GM12878 (cell line): ENCODE measurements at regions not wholly inside any gene's neighbourhood (a gene's known extent, or its start where the extent isn't known, plus 50 kb on each side); places are given as distances from the start of the nearest gene placed in this dataset.
"Not testable (repeated sequence)": the region's sequence is repeated elsewhere in the genome, so short reads cannot be mapped to it uniquely, and the experiment has no call there.

ENCODE experiments used
- ATAC-seq: fragments of 200-7000 bp; cut with Tn5 transposase; 3 replicates; pipeline ENCODE4 v1.9.1; 2020; ENCODE audit warnings: mild to moderate bottlenecking, moderate library complexity
- BruUV-seq: library from RNA; stranded (reverse); fragments of 400-500 nt; replicated peaks from 2 replicates; lab custom pipeline; 2021; lab: Mats Ljungman, UMichigan
- CTCF ChIA-PET: fragments of 300-600 bp; sonication (Branson Sonifier 250); formaldehyde crosslinking; extraction: SDS; loops from one replicate; lab custom pipeline; 2021; ENCODE audit warnings: inconsistent platforms; lab: Yijun Ruan, JAX
- POLR2A ChIA-PET: fragments of 350-600 bp; formaldehyde crosslinking; extraction: SDS; loops from one replicate; lab custom pipeline; 2021; ENCODE audit warnings: inconsistent platforms; lab: Charles Lee
- RAD21 ChIA-PET: fragments of 300-600 bp; sonication (Branson Sonifier 250); formaldehyde crosslinking; loops from one replicate; lab custom pipeline; 2023; ENCODE audit warnings: antibody characterized with exemption; ENCODE audit not compliant: unreplicated experiment; lab: Charles Lee
- SMC1A ChIA-PET: fragments of 300-600 bp; sonication (Branson Sonifier 250); formaldehyde crosslinking; loops from one replicate; lab custom pipeline; 2023; ENCODE audit not compliant: unreplicated experiment, uncharacterized antibody; lab: Charles Lee
- DNase-seq: peaks from one replicate; pipeline ENCODE4 v3.0.0-alpha.2; 2011; ENCODE audit warnings: low read depth, low spot score
- FAIRE-seq: peaks from 3 replicates; lab custom pipeline; 2011; peaks lifted over from hg19 to GRCh38; lab: Jason Lieb, UNC
- H2AFZ ChIP-seq: 2 replicates; pipeline ENCODE4 v1.6.0; 2011; ENCODE audit warnings: low read depth, low read length, control low read depth; ENCODE audit not compliant: control insufficient read depth
- H3K27ac ChIP-seq: 2 replicates; pipeline ENCODE4 v1.5.1; 2011; ENCODE audit warnings: control low read depth; ENCODE audit not compliant: control insufficient read depth, insufficient read depth
- H3K27me3 ChIP-seq, 2 experiments: replicated peaks in 1 of 2; 2 replicates each; pipeline versions ENCODE4 v1.6.0 to v1.6.1; 2011; ENCODE audit warnings: low read length in 1 of 2; ENCODE audit not compliant: control insufficient read depth in 2 of 2, insufficient read depth in 2 of 2
- H3K36me3 ChIP-seq, 2 experiments: 2 replicates each; pipeline ENCODE4 v1.5.1; 2011; ENCODE audit warnings: low read length in 1 of 2; ENCODE audit not compliant: control insufficient read depth in 2 of 2, insufficient read depth in 2 of 2
- H3K4me1 ChIP-seq: 2 replicates; pipeline ENCODE4 v1.6.1; 2011; ENCODE audit warnings: mild to moderate bottlenecking, low read length, moderate library complexity, mixed read lengths; ENCODE audit not compliant: control insufficient read depth, insufficient read depth
- H3K4me2 ChIP-seq: 2 replicates; pipeline ENCODE4 v1.6.0; 2011; ENCODE audit warnings: control low read depth; ENCODE audit not compliant: control insufficient read depth, insufficient read depth
- H3K4me3 ChIP-seq: fragments of 200-600 bp; sonication (generic); 2 replicates; pipeline ENCODE4 v1.5.1; 2016
- H3K79me2 ChIP-seq: 2 replicates; pipeline ENCODE4 v1.6.0; 2011; ENCODE audit warnings: low read length; ENCODE audit not compliant: control insufficient read depth, insufficient read depth
- H3K9ac ChIP-seq: 2 replicates; pipeline ENCODE4 v1.8.0; 2011; ENCODE audit warnings: low read length, control low read depth, mixed read lengths; ENCODE audit not compliant: control insufficient read depth, insufficient read depth
- H3K9me3 ChIP-seq: replicated peaks from 3 replicates; pipeline ENCODE4 v1.5.1; 2011; ENCODE audit warnings: mild to moderate bottlenecking, low read length; ENCODE audit not compliant: control insufficient read depth, insufficient read depth
- H4K20me1 ChIP-seq: 2 replicates; pipeline ENCODE4 v1.6.0; 2011; ENCODE audit not compliant: control insufficient read depth, insufficient read depth
- HSF1 ChIP-seq: fragments of 150-350 bp; IDR thresholded peaks from 2 replicates; pipeline ENCODE4 v1.6.1; 2014; ENCODE audit warnings: mild to moderate bottlenecking, low read depth, low read length
- IRF5 ChIP-seq: fragments of 450-650 bp; IDR thresholded peaks from 2 replicates; pipeline ENCODE4 v1.6.1; 2017; ENCODE audit warnings: borderline replicate concordance
- JUND ChIP-seq: IDR thresholded peaks from 2 replicates; pipeline ENCODE4 v1.6.1; 2012; ENCODE audit warnings: low read depth, mild to moderate bottlenecking, low read length, improper control_type of control experiment, moderate library complexity
- RAD21 ChIP-seq: IDR thresholded peaks from 2 replicates; pipeline ENCODE4 v1.6.1; 2011; ENCODE audit warnings: mild to moderate bottlenecking, low read depth, low read length, moderate library complexity; ENCODE audit not compliant: insufficient read depth
- SMC3 ChIP-seq: IDR thresholded peaks from 2 replicates; pipeline ENCODE4 v1.6.1; 2011; ENCODE audit warnings: low read length, improper control_type of control experiment, borderline replicate concordance
- TCF3 ChIP-seq: IDR thresholded peaks from 2 replicates; pipeline ENCODE4 v1.6.1; 2012; ENCODE audit warnings: low read depth, mild to moderate bottlenecking, low read length, borderline replicate concordance; ENCODE audit not compliant: insufficient read depth
- WGBS: methylation state at CpG from one replicate; pipeline ENCODE4 v1.1.6; 2016; ENCODE audit warnings: low lambda C conversion rate; ENCODE audit not compliant: insufficient replicate concordance, insufficient coverage; ENCODE audit errors: missing lambda C conversion rate; 5-methylcytosine and 5-hydroxymethylcytosine counted together
- in situ Hi-C: fragments of 300-500 bp; cut with MboI; formaldehyde crosslinking; loops from 9 replicates; pipeline ENCODE4 v1.14.3; 2018; ENCODE audit warnings: mixed read lengths
- intact Hi-C: fragments of 100-400 bp; cut with micrococcal nuclease; formaldehyde crosslinking; loops from one replicate; pipeline ENCODE4 v1.14.2; 2022; ENCODE audit not compliant: unreplicated experiment

GRCh38 chr4:155062948-155063347 lies 145.5 kb upstream of the NPY2R start:
- H3K4me3 ChIP-seq = no peak overlapping the region
- ChIA-PET SMC1A (no interaction called here), CTCF (interaction anchor here (1.0 kb wide), 1 partner anchor 36 kb away, joined by 3 read pairs; no protein-coding TSS in a partner anchor), POLR2A (no interaction called here), RAD21 (no interaction called here)
- no peak for TF ChIP-seq JUND
- no peak for TF ChIP-seq HSF1
- no peak for TF ChIP-seq TCF3
- TF ChIP-seq SMC3 = no peak
- TF ChIP-seq RAD21 = no peak
- TF ChIP-seq IRF5 = no peak
- no peaks in the 10 kb centered on the region for H3K4me1 ChIP-seq
- H3K27me3 ChIP-seq = no peaks in the 10 kb centered on the region
- no peak for DNase-seq
- intact Hi-C loops (no loop called here), in situ Hi-C loops (no loop called here)
- no peak for FAIRE-seq
- H3K4me2 ChIP-seq = no peak overlapping the region
- H3K79me2 ChIP-seq = no peaks in the 10 kb centered on the region
- no peaks in the 10 kb centered on the region for H3K9me3 ChIP-seq
- no peak overlapping the region for H3K9ac ChIP-seq
- BruUV-seq = no TSS peak
- H3K36me3 ChIP-seq = no peaks in the 10 kb centered on the region
- no peak overlapping the region for H2AFZ ChIP-seq
- H3K27ac ChIP-seq = no peak overlapping the region
- no peak for ATAC-seq
- H4K20me1 ChIP-seq = no peaks in the 10 kb centered on the region

- H3K4me3 ChIP-seq, SMC1A ChIA-PET, H3K9me3 ChIP-seq, RAD21 ChIA-PET, H3K4me2 ChIP-seq, BruUV-seq, H3K36me3 ChIP-seq, H3K79me2 ChIP-seq, ATAC-seq, in situ Hi-C loops, H4K20me1 ChIP-seq, H2AFZ ChIP-seq, FAIRE-seq, H3K4me1 ChIP-seq, H3K27me3 ChIP-seq, H3K9ac ChIP-seq, CTCF ChIA-PET, POLR2A ChIA-PET, DNase-seq, intact Hi-C loops, H3K27ac ChIP-seq: not testable (repeated sequence)
- WGBS = 28% methylated on average over 7 of the region's 7 CpGs
Observed at GRCh38 chr4:155064934-155065333, 143.5 kb upstream of the NPY2R start.
